ENCODE measurements at regions not wholly inside any gene's neighbourhood (a gene's known extent, or its start where the extent isn't known, plus 50 kb on each side); places are given as distances from the start of the nearest gene placed in this dataset.
"Not testable (repeated sequence)": the region's sequence is repeated elsewhere in the genome, so short reads cannot be mapped to it uniquely, and the experiment has no call there.

DNA sequence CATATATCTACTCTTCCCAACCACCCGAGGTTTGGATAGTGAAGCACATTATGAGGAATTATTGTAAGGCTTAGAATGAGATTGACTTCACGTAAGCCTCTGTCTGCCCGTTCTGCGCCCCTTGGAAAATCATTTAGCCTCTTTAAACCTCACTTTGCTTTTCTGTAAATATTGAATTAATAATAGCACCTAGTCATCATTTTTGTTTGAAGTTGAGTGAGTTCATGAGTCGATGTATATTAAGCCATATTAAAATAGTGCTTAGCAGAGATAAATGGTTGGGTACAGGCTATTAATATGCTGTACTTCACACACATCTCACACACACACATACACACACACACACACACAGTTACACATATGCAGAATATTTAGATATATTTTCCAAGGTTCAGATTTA is 344.8 kb upstream of the EYS start:
- no peak for DNase-seq

DNA sequence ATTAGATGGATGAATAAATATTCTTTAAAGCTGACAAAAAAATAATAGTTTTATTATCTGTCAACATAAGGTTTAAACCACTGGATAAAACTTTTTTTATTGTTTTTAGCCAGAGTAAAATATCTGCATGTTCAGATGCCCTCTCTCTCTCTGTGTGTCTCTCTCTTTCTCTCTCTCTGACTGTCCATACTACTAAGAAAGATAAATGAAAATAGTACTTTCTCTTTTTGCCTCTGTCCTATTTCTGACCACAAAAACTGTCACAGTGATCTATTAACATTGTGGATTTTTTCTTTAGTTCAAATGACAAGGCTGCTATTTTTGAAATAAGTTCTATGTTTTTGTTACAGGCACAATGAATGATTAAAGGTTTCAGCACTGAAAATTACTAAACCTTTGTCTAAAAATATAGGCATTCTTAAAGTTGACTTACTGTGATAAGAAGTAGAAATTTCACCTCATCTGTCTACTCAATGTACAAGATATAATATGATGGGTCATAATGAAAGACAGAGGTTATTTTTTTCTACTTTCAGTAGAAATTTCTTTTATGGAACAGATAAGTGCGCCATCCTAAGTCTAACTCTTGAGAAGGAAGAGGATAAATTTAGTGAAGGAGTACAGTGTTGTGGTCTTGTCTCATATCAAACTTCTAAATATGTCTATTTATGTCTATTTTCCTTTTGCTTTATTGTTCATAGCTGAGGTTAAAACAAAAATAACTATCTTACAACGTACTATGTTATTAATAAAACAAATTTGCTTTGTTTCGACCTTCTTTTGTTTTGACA is 341.9 kb upstream of the EYS start:
- no peak for DNase-seq

- no peak for DNase-seq
Observed at GRCh38 chr6:66032626-66033025, 325.6 kb upstream of the EYS start.

DNA sequence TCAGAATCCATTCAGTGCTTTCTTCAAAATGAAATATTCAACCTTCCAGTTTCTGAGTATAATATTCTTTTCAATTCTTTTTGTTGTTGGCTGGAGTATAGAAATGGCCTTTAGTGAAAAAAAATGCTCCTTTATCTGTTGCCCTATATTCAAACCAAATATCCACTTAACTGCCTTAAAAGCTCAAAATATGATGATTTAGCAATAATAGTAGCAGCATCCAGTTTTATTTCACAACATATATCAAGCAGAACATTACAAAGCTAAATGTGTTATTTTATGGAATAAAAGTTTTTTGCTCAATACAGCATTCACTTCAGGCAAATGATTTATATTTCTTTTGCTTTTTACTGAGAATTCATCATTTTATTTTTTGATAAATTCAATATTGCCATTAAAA is 322.4 kb upstream of the EYS start:
- no peak for DNase-seq

- DNase-seq: no peak
Observed at GRCh38 chr6:65999288-65999791, 292.3 kb upstream of the EYS start.

DNA sequence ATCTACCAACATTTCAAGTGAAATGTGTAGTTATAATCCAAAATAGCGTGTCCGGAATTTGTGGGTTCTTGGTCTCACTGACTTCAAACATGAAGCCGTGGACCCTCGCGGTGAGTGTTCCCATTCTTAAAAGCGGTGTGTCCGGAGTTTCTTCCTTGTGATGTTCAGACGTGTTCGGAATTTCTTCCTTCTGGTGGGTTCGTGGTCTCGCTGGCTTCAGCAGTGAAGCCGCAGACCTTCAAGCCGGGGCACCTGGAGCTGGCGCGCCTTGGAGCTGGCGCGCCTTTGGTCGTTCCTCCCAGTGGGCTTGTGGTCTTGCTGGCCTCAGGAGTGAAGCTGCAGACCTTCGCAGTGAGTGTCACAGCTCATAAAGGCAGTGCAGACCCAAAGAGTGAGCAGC is 291.5 kb upstream of the EYS start:
- no peak for DNase-seq

DNA sequence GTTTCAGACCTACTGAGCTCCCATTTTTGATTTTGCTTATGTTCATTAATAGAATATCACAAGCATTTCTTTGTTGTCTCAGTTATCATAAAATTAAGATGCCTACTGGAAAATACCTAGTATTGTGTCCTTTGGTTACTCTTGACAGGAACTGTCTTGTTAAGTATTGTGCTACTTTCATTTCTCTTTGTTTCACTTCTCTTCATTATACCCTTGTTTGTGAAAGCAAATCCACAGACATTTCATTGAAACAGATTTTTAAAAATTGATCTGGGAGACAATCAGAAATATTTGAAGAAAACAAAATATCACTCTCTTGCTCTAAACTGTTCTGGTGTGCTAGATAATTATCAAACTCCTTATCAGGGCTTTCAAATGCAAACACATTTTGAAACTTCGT is 290.5 kb upstream of the EYS start:
- DNase-seq: no peak

DNA sequence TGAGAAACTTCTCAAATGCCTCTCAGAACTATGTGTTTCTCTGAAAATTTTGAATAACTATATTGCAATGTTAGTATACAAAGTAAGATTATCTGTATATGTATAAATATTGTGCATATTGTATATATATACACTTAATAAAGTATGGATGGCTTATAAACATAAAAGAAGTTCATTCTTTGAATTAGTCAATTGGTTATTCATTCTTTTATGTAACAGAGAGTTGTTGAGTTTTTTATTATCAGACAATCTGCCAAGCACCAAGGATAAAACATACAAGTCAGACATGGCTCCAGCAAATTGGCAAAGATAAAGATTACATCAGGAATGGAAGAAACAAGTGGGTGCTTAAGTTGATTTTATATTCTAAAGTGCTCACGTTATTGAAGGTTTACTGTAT is 289.1 kb upstream of the EYS start:
- DNase-seq: no peak

- DNase-seq: no peak
Observed at GRCh38 chr6:65989676-65990075, 282.6 kb upstream of the EYS start.

DNA sequence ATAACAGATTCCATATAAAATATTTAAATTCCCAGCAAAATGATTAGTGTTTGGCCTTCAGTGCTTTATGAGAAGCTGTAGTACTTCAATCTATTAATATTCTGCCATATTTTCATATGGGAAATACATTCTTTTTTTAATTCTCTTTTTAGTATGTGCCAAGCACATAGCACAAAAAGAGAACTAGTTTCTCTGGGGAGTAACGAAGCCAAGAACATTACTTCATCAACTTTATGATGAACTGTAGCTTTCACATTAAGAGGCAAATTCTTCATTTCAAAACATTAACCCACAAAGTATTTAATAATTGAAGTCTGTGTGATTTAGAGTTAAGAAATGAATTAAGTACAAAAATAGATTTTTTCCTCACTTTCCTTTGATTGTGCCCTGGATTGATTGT is 281.0 kb upstream of the EYS start:
- no peak for DNase-seq

DNA sequence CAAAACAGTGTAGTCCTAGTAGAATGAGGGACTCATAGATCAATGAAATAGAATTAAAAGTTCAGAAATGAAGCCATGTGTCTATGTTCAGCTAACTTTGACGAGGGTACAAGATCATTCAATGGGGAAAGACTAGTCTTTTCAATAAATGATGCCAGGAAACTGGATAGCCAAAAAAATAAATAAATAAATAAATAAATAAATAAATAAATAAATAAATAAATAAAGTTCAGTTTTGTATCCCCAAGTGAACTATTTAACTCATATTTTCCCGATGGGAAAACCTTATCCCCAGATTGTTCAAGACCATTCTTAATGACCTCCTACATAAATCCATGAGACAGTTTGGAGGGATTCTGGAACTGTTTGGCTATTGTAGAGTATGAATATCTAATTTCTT is 277.1 kb upstream of the EYS start:
- no peak for DNase-seq

DNA sequence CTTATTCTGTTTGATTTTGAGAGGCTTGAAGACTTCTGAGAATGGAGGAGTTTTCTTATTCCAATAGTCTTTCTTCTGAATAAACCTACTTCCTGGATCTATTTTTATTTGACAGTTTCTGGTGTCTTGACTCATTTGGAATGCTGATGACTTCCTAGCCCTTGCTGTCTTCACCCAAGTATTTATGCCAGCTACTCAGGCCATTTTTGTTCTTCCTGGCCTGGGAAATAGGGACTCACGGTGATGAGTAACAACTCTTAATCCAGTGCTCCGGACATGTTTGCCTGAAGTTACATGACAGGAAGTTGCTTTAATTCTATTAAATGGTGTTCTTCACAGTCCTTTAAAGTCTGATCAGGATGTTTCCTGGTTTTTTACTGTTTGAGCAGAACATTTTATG is 272.1 kb upstream of the EYS start:
- DNase-seq: no peak

GRCh38 chr6:65971252-65971651 is 264.2 kb upstream of the EYS start:
- DNase-seq: not testable (repeated sequence)

DNA sequence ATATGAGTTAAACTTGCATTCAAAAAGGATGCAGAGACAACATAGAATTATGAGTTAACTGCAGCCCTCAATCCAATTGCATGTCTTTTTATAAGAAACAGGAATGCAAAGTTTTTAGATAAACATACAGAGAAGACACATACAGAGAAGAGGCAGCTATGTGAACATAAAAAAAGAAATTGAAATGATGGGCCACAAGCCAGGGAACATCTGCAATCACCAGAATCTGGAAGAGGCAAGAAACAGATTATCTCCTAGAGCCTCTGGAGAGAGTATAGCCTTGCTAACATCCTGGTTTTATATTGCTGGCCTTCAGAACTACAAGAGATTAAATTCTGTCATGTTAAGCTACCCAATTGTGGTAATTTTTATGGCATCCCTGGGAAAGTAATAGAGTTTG is 257.2 kb upstream of the EYS start:
- no peak for DNase-seq

DNA sequence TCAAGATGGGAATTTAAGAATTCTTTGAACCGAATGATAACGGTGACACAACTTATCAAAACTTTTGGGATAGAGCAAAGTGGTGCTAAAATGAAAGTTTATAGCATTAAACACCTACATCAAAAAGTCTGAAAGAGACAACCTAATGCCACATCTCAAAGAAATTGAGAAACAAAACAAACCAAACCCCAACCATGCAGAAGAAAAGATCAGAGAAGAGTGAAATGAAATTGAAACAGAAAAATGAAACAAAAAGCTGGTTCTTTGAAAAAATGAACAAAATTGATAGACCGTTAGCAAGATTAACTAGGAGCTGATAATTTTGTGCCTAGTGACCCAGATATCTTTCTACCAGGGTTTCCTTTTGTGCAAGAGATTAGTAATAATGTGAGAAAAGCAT is 248.0 kb upstream of the EYS start:
- no peak for DNase-seq

GRCh38 chr6:65948062-65948461 is 241.0 kb upstream of the EYS start:
- no peak for DNase-seq

GRCh38 chr6:65943548-65943947 is 236.5 kb upstream of the EYS start:
- DNase-seq: no peak

DNA sequence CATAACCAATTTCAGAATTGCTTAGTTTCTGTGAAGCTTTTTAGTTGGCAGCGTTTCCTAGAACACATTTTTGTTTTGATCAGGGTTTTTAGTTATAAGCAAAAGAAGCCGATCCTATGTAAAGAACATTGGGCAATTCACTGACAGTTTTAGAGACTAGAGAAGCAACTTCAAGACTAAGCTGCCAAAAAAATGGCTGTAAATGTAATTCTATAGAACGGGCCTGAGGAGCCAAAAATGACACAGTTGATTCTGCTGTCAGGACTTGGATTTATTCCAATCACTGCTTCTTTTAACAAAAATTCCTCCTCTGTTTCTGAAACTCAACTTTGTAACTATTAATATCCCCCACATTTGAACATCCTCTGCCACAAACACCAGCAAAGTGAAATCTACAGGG is 236.0 kb upstream of the EYS start:
- no peak for DNase-seq

- no peak for DNase-seq
Observed at GRCh38 chr6:65938000-65938399, 231.0 kb upstream of the EYS start.

DNA sequence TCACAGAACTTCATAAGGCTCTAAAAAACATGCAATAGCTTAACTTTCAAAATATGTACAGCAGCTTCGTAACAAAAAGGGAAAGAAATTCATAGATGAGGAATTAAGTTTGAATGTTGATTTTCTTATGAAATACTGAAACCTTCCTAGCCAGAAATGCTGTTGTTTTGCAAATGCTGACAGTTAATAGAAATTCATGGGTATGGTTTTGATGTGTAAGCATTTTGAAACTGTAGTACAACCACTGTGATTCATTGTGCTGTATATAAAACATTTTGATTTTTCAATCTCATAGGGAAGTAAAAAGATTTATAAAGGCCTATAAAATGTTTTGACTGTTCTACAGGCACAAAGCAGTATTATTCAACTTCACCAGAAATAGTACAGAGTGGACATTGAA is 228.4 kb upstream of the EYS start:
- DNase-seq: no peak

DNA sequence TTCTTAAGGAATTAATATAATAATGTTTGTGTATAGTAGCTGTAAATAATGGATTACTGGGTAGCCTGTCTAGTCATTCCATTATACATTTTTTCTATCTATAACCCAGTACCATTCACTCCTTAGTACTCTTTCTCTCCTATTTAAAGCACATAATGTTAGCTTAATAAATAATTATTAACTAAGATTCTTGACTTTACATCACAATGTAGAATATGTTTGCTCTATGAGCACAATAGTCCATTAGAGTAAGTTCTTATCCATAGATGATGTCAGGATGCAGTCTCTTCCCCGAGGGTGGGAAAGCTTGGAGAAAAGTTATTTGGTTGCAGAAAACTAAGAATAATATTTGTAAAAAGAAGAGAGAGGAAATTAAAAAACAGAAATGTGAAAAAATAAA is 226.4 kb upstream of the EYS start:
- no peak for DNase-seq

- no peak for DNase-seq
Observed at GRCh38 chr6:65927141-65927540, 220.1 kb upstream of the EYS start.

DNA sequence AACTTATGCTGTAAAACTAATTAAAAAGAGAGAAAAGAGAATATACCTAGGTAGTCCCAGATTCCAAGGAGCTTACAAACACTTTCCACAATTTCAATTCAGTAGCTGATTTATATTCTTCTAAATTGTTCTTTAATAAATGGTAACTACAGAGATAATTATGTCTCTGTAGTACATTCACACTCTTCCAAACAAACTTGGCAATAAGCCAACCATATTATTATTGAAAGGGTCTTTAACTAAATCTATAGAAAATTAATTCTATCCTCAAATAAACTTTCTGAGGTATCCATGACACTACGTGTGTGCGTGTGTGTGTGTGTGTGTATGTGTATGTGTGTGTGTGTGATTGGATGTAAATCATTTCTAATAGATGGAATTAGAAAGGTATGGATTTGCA is 217.4 kb upstream of the EYS start:
- no peak for DNase-seq

GRCh38 chr6:65922049-65922448 is 215.0 kb upstream of the EYS start:
- no peak for DNase-seq

DNA sequence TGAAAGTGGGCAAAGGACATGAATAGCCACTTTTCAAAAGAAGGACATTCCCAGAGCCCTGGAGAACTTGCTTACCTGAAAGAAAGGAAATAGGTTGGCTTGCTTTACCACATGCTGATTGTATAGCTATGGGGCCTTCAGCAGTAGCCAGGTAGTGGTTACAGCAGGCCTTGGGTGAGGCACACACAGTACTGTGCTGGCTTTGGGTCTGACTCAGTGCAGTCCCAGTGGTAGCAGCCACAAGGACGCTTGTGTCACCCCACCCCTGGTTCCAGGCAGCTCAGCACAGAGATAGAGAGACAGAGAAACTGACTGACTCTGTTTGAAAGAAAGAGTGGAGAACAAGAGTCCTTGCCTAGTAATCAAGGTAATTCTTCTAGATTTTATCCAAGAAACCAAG is 201.0 kb upstream of the EYS start:
- no peak for DNase-seq

All from CD4-positive, alpha-beta T cell treated with Interleukin-6 for 4 hours (primary cell).